Keratinocyte (primary cell): ENCODE measurements at regions not wholly inside any gene's neighbourhood (a gene's known extent, or its start where the extent isn't known, plus 50 kb on each side); places are given as distances from the start of the nearest gene placed in this dataset.

ENCODE experiments used
- EZH2 ChIP-seq: IDR thresholded peaks from one replicate; pipeline ENCODE4 v1.6.1; 2012; ENCODE audit warnings: inconsistent platforms, mild to moderate bottlenecking, low read length, moderate library complexity
- TF ChIP-seq, protein P1 (sequence below), 3 experiments: IDR thresholded peaks in 1 of 3; conservative IDR thresholded peaks in 1 of 3; optimal IDR thresholded peaks in 1 of 3; 2 replicates in 2 of 3; 3 replicates in 1 of 3; pipeline versions ENCODE3 to v1.5.1; 2011; ENCODE audit warnings: low read length in 3 of 3, mild to moderate bottlenecking in 3 of 3, moderate library complexity in 2 of 3, control low read depth in 1 of 3, inconsistent platforms in 1 of 3; ENCODE audit not compliant: insufficient read depth in 2 of 3; ENCODE audit errors: extremely low read depth in 1 of 3

DNA sequence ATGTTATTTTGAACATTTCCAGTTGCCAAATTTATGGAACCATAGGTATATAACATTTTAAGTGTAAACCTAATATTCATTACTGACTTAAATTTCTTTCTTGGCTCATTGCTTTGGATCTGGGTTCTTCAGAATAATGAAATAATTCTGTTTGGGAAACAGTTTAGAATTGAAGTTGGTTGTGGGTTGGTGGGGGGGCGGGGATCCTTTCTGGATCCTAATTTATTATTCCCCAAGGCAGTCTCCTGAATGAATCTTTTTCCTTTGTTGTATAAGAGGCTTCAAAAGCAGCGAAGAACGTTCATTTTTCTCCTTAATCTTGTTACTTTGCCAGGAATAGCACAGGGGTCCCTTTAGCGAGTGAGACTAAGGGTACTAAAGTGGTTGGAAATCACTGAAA is 325.5 kb downstream of the FOXG1 start:
- no peak for TF ChIP-seq EZH2
- TF ChIP-seq, protein P1, sequence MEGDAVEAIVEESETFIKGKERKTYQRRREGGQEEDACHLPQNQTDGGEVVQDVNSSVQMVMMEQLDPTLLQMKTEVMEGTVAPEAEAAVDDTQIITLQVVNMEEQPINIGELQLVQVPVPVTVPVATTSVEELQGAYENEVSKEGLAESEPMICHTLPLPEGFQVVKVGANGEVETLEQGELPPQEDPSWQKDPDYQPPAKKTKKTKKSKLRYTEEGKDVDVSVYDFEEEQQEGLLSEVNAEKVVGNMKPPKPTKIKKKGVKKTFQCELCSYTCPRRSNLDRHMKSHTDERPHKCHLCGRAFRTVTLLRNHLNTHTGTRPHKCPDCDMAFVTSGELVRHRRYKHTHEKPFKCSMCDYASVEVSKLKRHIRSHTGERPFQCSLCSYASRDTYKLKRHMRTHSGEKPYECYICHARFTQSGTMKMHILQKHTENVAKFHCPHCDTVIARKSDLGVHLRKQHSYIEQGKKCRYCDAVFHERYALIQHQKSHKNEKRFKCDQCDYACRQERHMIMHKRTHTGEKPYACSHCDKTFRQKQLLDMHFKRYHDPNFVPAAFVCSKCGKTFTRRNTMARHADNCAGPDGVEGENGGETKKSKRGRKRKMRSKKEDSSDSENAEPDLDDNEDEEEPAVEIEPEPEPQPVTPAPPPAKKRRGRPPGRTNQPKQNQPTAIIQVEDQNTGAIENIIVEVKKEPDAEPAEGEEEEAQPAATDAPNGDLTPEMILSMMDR (optimal IDR thresholded peaks at IDR 0.05 in 1 of 3, IDR thresholded peaks at IDR 0.05 in 1 of 3, conservative IDR thresholded peaks at IDR 0.05 in 1 of 3; ENCODE audit: extremely low read depth in 1 of 3, insufficient read depth in 2 of 3, low read length in 3 of 3) = no peak
